CMK (cell line): ENCODE measurements at regions not wholly inside any gene's neighbourhood (a gene's known extent, or its start where the extent isn't known, plus 50 kb on each side); places are given as distances from the start of the nearest gene placed in this dataset.

ENCODE experiments used
- DNase-seq: peaks from one replicate; pipeline ENCODE4 v3.0.0-alpha.2; 2010; ENCODE audit warnings: low read depth

DNA sequence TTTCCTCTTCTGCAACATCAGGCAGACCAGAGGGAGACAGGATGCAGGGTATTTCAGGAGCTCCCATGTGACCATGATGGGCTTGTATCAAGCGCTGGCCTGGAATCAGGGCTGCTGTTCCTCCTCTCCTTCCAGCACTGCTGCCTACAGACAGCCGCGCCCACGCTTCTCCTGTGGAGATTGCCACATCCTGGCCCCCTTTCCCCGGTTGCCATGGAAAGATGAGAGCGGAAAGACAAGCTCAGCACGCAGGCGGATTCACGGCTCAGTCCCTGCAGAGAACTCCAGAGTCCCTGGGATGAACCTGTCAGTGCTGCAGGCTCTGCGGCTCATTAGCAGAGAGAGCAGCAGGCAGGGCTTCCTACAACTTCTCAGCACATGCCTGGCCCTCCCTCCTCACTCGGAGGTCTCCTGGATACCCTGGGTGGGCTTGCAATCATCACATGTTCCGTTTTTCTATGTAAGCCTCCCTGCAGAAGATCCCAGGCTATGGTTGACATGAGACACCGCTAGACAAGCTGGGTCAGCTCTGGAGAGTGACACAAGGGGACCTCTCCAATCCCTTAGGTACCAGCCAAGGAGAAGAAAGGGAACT, 497.8 kb upstream of the MYT1L start:
- no peak for DNase-seq

DNA sequence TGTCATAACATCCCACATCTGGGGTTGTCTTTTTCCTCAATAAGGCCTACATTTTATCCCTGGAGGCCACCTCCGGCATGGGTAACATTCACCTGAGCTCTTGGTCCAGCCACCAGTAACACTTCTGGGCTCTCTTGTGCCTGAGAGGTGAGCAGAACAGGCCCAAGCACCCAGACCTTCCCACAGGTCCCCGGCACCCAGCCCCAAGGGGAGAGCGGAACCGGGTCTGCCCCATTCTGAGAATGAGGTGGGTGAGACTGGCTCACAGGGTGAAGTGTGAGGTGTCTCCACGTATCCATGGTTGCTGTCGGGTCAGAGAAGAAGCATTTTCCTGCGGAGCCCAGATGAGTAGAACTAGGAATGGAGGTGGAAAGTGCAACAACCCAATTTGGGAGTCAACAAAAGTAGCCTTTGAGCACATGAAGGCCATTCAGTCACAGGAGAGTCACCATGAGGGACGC, 496.7 kb upstream of the MYT1L start:
- DNase-seq: no peak

DNA sequence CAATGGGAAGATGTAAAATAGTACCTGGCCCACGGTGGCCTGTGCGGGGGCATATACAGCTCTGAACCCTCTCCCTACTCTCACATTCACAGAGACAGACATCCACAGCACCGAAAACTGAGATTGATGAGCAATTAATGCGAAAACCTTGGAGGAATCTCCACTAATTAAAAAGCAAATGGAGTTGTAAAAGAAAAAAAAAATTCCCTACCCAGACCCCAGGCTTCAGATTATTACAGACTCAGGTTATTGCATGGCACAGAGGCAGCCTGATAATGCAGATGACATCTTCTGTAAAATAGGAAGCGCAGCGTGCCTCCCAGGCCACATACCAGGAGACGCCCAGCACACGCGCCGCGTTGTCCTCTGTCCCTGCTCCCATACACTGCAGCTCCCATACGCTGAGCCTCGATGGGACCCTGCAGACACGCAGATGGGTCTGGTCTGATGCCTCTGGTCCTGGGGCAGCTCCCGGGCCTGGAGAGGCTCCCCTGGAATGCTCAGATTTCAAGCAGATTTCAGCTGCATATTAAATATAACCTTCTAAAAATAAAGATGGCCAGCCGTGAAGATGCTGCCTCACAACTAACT, 496.1 kb upstream of the MYT1L start:
- DNase-seq: no peak

DNA sequence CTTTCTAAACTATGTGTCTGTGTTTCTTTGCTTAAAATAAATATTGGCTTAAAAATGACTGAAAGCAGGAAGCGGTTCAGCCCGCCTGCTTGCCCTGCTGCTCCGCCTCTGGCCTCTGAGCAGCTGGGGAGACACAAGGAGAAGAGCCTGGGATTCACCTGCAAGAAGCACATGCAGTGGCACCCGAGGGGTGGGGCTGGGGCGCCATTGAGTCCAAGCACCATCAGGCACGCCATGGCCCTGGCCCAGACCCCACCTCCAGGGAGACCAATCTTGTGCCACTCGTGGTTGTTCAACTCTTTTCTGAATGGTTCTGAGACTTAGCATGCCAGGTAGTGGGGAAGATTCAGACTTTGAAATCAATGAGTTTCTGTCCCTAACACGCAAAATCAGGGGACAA, 495.5 kb upstream of the MYT1L start:
- DNase-seq: no peak

DNA sequence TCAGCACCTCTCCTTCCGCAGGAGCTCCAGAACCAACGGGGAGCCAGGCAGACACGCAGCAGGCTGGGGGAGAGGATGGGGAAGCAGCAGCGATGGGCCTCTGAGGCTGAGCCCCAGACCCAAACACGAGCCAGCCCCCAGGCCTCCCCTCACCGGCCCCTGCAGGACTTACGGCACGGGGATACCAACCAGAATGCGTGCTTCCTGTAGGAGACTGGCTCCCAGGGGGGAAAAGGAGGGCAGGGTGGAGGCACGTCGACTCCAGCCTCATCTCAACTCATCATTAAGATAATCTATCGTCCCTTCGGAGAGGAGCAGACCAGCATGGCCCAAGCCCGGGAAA, 495.1 kb upstream of the MYT1L start:
- DNase-seq: no peak

DNA sequence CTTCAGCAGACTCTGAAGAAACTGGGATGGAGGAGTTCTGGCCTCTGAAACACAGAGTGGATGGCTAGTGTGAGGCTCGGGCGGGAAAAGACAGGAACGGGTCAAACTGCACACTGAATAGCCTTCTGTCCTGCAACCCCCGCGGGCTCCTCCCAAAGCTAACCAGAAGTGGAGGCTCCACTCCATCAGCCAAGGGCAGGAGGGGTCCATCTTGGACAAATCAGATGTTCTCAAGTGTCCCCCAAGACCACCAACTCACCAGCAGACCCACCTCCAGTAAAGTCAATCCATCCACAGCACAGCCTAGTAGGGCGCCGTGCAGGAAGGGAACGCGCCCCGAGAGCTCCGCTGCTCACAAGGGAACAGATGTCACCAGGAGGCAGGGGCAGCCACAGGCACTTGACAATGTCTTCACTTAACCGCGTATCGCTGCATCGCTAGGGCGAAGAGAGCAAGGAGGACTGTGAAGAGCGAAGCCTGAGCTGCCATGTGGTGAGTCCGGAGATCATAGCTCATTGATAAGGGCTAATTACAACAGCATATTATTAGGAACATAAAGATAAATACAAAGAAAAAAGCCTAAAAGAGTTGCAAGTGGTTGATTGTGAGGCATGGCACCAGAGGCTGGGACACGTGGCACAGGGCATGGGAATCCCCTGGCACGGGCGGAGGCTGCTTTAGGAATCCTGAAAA, 494.6 kb upstream of the MYT1L start:
- no peak for DNase-seq

DNA sequence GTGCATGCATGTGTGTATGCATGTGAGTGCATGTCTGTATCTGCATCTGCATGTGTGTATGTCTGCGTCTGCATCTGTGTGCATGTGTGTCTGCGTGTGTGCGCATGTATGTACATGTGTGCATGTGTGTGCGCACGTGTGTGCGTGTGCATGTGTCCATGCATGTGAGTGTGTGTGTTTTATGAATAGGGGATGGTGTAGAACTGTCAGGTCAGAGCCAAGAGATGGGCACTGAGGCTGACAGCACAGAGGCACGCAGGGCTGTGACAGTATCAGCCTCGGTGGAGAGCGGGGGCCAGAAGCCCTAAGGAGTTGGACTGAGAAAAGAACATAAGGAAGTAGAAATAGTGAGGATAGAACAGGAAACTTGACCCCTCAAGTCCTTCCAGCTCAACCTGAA, 494.0 kb upstream of the MYT1L start:
- DNase-seq: no peak

DNA sequence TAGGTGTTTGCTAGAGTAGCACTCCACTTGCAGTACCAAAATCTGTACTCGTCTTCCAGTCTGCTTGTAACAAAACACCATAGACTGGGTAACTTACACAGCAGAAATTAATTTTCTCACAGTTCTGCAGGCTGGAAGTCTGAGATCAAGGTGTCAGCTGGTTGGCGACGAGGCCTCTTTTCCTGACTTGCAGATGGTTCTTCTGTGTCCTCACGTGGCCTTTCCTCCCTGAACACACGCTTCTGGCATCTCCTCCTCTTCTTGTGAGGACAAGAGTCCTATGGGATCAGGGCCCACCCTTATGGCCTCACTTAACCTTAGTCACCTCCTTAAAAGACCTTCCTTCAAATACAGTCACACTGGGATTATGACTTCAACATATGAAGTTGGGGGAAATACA, 493.5 kb upstream of the MYT1L start:
- no peak for DNase-seq

DNA sequence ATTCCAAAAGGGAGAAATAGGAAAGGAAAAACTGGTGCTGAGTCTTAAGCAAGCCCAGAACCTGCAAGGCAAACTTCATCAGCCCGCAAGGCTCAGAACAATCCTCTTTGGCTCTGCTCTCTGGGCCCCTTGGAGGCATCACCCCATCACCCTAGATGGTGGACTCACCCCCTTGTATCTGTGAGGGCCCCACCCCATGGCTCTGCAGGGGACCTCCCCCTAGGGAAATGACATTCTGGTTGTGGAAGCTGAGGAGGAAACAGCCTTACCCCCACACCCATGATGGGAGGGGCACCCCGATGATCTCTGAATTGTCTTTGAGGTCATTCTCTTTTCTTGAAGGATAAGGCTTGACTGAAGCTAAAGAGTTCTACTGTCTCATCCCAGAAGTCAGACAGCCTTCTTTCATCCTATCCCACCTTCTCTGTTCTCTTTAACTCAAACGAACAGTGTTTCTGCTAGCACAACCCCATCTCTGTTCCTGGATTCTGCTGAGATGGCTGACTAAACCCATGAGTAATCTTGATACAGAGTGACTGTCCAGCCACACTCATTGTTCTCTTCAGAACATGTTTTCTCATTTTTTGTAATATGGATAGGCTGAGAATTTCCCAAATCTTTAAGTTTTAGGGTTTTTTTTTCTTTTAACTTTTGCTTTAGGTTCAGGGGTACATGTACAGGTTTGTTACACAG, 492.1 kb upstream of the MYT1L start:
- DNase-seq: no peak

DNA sequence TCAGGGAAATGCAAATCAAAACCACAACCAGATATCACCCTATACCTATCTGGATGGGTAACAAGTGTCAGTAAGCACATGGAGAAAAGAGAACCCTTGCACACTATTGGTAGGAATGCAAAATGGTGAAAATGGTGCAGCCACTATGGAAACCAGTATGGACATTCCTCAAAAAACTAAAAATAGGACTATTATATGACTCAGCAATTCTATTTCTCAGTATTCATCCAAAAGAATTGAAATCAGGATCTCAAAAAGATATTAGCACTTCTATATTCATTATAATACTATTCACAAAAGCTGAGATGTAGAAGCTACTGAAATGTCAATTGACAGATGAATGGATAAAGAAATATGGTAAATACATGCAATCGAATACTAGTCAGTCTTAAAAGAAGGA, 491.1 kb upstream of the MYT1L start:
- no peak for DNase-seq

DNA sequence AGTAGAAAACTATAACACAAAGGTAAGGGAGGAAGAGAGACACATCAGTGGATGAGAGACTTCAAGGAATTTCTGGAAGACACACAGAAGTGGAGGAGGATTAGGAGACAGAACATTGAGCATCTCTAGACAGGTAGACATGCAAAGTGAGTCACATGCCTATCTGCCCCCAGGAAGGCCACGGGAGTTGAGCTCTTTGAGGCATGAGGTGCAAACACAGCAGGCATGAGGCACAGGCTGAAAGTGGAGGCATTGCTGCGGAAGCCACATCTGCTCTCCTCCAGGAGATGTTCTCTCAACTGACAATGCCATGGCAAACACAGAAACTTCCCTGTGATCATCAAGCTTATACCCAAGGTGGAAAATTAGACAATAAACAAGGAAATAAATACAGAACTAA, 481.6 kb upstream of the MYT1L start:
- no peak for DNase-seq

DNA sequence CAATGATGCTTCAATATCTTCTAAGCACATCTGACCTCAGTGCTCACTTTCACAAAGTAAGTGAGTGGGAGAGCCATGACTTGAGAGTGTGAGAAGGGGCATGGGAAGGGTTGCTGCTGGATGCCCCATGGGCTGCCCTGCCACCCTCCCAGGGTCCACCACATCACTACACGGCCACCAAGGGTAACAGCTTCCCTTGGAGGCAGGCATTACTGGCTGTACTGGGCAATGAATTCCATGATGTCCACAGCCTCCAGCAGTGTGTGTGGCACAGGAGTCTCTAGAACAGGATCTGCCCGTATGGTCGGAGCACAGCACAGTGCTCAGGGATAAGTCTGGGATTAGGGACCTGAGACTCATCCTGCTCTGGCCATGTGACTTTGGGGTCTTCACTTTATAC, 481.0 kb upstream of the MYT1L start:
- DNase-seq: no peak

DNA sequence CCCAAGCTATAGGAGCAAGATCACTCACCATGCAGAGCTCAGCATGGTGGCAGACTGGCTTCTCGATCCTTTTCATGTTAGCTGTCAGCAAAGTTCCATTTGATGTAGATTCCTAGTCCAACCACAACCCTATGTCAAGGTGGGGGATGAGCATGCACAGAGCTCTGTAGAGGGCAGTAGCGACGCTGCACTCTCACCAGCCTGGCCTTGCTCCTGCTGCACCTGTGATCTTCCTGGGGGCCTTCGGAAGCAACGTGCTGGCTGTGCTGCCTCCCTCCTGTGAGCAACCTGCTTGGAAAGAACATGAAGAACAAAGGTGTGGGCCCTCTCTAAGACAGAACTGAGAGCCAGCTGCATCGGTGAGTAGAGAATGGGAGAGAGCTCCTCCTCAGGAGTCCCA, 479.4 kb upstream of the MYT1L start:
- DNase-seq: no peak

DNA sequence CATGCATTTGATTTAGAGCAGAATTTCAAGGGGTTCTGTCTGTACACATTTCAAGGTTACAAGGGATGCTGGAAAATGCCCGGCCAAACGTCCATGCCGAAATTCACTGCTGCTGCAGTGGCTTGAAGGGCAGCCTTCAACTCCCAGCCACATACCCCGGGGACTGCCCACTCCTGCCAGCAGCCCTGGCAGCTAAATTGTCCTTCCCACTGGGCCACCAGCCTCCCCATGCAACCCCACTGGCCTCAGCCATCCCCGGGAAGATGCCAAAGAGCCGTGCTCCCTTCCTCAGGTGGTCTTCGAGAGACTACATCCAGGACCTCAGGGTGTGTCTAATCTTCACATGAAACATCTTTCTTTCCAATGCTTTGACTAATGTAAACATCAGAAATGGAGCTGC, 478.7 kb upstream of the MYT1L start:
- DNase-seq: no peak

DNA sequence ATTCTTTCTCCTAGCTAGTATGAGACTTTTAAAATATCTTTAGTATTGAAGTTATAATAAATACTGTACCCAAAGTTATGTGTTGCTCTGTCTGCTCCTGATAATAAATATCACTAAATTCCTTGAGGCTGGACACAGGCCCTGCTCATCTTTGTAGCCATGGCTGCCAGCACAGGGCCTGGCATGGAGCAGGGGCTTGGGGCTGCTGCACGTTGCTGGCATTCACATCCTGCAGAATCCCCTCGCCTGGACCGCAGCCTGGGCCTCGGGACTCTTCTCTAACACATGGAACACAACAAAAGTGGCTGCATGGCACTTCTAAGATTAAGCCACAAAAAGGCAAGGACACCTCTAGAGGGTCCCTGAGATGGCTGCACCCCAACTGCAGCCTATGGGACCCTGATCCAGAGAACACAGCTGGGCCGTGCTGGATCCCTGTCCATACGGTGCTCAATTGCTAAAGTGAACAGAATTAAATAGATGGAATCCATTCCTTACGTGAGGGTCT, 477.5 kb upstream of the MYT1L start:
- no peak for DNase-seq

DNA sequence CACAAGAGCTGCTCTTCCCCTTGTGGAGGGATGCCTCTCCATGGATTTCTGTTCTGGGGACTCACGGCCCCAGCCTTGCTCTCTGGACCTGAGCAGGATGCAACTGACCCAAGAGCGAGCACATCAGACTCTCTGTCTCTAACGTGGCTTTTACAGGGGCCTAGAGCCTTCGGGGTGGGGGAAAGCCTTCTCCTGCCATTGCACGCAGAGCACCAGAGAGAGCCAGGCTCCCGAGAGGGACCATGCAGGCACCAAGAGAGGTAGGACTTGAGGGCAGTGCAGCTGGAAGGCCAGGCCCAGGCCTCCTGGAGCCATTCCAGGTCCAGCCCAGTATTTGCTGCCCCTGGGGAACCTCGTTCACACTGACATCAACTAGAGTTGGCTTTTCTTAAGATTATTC, 475.6 kb upstream of the MYT1L start:
- no peak for DNase-seq

DNA sequence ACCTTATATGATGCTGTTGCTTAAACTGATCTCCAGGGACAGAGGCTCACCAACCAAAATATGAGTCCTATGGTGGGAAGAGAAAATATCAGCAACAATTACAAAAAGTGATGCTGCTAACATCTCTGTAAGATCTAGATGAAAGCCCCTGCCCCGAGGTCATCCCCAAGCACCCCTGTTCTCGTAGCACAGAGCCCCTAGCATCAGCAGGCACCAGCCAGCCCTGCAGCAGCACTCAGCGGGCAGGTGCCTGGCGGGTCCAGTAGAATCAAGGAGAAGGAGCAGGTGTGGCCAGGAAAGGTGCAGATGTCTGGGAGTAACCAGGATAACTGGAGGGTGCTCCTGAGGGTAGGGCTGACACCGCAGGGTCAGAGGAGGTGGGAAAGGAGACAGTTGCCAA, 474.2 kb upstream of the MYT1L start:
- no peak for DNase-seq

DNA sequence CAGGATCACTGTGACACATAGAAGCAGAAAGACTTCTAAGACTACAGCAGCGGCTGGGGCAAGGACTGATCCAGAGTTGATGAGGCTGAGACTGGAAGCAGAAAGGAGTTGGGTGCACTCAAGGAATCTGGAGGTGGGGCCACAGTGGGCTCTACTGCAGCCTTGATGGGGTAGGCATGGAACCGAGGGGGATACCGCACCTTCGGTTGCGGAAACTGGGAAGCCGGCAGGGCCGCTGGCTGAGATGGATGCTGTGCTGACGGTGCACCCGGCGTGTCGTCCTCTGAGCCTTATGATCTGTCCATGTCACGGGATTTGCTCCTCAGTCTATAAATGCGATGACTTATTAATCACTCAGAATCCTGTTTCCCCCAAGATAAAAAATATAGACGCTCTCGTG, 473.5 kb upstream of the MYT1L start:
- no peak for DNase-seq

DNA sequence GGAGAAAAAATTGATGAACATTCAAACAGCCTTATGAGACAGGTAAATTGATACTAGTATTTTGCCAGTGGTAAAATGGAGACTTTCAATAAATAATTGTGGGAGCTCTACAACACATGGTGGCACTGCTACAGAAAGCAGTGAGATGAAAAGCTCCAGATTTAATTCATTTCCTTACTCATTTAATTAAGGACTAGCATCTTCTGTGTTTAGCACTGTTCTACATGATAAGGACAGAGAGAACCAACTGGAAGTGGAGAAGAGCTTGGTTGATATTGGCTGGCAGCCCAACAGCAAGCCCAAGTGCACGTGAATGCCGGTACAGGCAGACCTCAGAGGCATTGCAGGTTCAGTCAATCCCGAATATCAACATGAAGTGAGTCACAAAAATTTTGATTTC, 470.4 kb upstream of the MYT1L start:
- DNase-seq: no peak

DNA sequence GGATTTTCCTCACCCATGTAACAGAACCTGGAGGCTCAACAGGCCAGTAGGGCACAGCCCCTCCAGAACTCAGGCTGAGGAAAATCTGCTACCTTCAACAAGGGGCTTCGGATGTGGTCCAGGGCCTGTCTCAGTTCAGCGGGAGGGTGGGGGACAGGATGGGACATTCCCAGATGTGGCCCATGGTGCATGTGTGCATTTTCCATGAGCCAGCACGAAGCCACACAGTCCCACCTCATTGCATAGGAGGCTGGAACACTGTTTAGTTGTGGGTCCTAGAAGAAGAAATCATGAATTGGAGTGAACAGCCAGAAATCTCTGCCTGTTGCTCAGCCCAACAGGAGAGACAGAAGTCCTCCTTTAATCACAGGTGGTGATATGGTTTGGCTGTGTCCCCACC, 469.6 kb upstream of the MYT1L start:
- DNase-seq: no peak

DNA sequence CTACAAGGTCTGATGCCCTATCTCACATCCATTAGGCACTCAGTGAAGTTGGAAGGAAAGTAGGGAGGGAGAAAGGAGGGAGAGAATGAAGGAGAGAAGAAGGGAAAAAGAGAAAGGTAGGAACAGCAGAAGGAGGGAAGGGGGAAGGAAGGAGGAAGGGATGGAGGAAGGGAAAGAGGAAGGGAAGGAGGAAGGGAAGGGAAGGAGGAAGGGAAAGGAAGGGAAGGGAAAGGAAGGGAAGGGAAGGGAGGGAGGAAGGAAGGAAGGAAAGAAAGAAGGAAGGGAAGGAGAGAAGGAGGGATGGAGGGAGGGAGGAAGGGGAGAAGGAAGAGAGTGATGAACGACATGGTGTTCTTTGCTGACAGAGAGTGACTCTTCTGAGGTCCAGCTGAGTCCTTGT, 468.9 kb upstream of the MYT1L start:
- no peak for DNase-seq

DNA sequence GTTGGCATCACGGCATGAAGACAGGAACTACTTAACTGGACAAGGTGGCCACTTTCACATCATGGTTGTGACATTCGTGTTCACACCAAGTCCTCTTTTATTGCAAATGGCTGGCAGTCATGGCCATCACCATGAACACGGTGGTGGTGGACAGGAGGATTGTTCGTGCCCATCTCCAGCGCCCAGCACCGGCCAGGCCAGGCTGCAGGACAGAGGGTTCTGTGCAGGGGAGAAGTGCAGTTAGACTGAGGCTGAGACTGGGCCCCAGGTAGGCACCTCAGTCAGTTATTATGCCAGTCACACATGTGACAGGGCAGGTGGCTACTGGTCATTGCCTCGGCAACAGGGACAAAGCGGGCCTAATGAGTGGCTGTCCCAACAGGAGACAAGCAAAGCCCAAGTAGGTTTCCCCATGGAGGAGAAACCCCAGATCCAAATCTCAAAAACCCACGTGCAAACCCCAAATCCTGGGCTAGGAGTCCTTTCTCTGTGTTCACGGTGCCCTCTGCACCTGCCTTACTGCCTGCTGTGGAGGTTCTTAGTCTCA, 468.1 kb upstream of the MYT1L start:
- DNase-seq: no peak

DNA sequence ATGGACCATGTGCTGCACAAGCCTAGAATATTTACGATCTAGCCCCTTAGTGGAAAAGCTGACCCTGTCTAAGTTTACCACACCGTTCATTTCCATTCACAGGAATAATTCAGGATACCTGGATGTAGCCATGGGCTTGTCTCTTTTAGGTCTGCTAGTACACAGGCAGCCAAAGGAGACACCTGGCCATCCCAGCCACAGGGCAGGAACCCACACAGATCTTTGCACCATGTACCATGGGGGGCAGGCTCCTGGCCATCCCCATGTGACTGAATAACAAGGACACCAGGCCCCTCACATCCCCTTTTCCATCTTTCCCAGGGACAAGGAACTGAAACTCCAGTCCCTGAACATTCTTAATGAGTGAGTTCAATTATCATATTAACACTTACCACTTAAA, 467.3 kb upstream of the MYT1L start:
- no peak for DNase-seq
